ENCODE measurements at regions not wholly inside any gene's neighbourhood (a gene's known extent, or its start where the extent isn't known, plus 50 kb on each side); places are given as distances from the start of the nearest gene placed in this dataset.

GRCh38 chr6:91580635-91581034 is 993.8 kb upstream of the MAP3K7 start:
- DNase-seq, result no peak

GRCh38 chr6:91575032-91575431 is 988.2 kb upstream of the MAP3K7 start:
- no peak for DNase-seq

GRCh38 chr6:91573826-91574416 is 987.0 kb upstream of the MAP3K7 start:
- DNase-seq, result no peak

GRCh38 chr6:91572878-91573277 is 986.0 kb upstream of the MAP3K7 start:
- DNase-seq, result no peak

- no peak for DNase-seq
Observed at GRCh38 chr6:91569071-91569470, 982.2 kb upstream of the MAP3K7 start.

GRCh38 chr6:91566467-91566866 is 979.6 kb upstream of the MAP3K7 start:
- DNase-seq, result no peak

- DNase-seq, result no peak
Observed at GRCh38 chr6:91565207-91565606, 978.3 kb upstream of the MAP3K7 start.

GRCh38 chr6:91562955-91563354 is 976.1 kb upstream of the MAP3K7 start:
- no peak for DNase-seq

GRCh38 chr6:91560409-91560808 is 973.5 kb upstream of the MAP3K7 start:
- DNase-seq, result no peak

GRCh38 chr6:91540902-91541301 is 954.0 kb upstream of the MAP3K7 start:
- DNase-seq, result no peak

GRCh38 chr6:91539456-91539855 is 952.6 kb upstream of the MAP3K7 start:
- DNase-seq, result no peak

- no peak for DNase-seq
Observed at GRCh38 chr6:91538622-91539021, 951.8 kb upstream of the MAP3K7 start.

GRCh38 chr6:91534614-91535013 is 947.7 kb upstream of the MAP3K7 start:
- DNase-seq, result no peak

GRCh38 chr6:91523511-91523910 is 936.6 kb upstream of the MAP3K7 start:
- DNase-seq, result no peak

- no peak for DNase-seq
Observed at GRCh38 chr6:91521999-91522398, 935.1 kb upstream of the MAP3K7 start.

GRCh38 chr6:91509711-91510110 is 922.8 kb upstream of the MAP3K7 start:
- DNase-seq, result no peak

- no peak for DNase-seq
Observed at GRCh38 chr6:91509039-91509438, 922.2 kb upstream of the MAP3K7 start.

GRCh38 chr6:91506509-91506908 is 919.6 kb upstream of the MAP3K7 start:
- DNase-seq, result no peak

- DNase-seq, result no peak
Observed at GRCh38 chr6:91505199-91505598, 918.3 kb upstream of the MAP3K7 start.

- DNase-seq, result no peak
Observed at GRCh38 chr6:91501930-91502329, 915.1 kb upstream of the MAP3K7 start.

- no peak for DNase-seq
Observed at GRCh38 chr6:91500689-91501303, 913.9 kb upstream of the MAP3K7 start.

- no peak for DNase-seq
Observed at GRCh38 chr6:91498576-91498975, 911.7 kb upstream of the MAP3K7 start.

- DNase-seq, result no peak
Observed at GRCh38 chr6:91497770-91498169, 910.9 kb upstream of the MAP3K7 start.

GRCh38 chr6:91490671-91491301 is 903.9 kb upstream of the MAP3K7 start:
- DNase-seq, result no peak

All from GDM1 (cell line).